ENCODE measurements at regions not wholly inside any gene's neighbourhood (a gene's known extent, or its start where the extent isn't known, plus 50 kb on each side); places are given as distances from the start of the nearest gene placed in this dataset.

- Histone ChIP-seq H2BK5ac (ENCODE audit: low read length) (no peak overlapping the region), H4K91ac (ENCODE audit: low read depth, low read length, poor library complexity) (no peak overlapping the region), H3K4me2 (ENCODE audit: insufficient read depth, low read length, poor library complexity, severe bottlenecking) (peak overlapping the region; percentile 76), H2BK15ac (ENCODE audit: low read length) (no peak overlapping the region), H3K4me3 (ENCODE audit: low read length in 2 of 2) (peak overlapping the region; percentile 31 to 74), H2BK120ac (ENCODE audit: low read depth, low read length) (no peak overlapping the region), H3K18ac (ENCODE audit: low read length) (peak overlapping the region; percentile 29), H3K27ac (replicated peaks; ENCODE audit: low read length) (no peak overlapping the region), H3K14ac (ENCODE audit: low read length) (no peak overlapping the region), H4K8ac (ENCODE audit: low read depth, low read length) (no peak overlapping the region), H2BK12ac (ENCODE audit: low read length) (no peak overlapping the region), H3K9ac (ENCODE audit: low read depth, low read length, poor library complexity) (no peak overlapping the region), H2AFZ (ENCODE audit: low read length) (peak overlapping the region; percentile 96), H3K4me1 (ENCODE audit: control insufficient read depth in 2 of 2, insufficient read depth in 1 of 2, low read depth in 1 of 2, low read length in 2 of 2) (peaks cover 0 to 4% of the 10 kb centered on the region in 2 donors), H3K23ac (ENCODE audit: low read depth, low read length, poor library complexity) (no peak overlapping the region), H3K36me3 (replicated peaks in 1 of 2; ENCODE audit: control insufficient read depth in 2 of 2, insufficient read depth in 2 of 2, low read length in 2 of 2) (no peaks in the 10 kb centered on the region), H3K9me3 (replicated peaks in 1 of 2; ENCODE audit: control insufficient read depth in 2 of 2, insufficient read depth in 1 of 2, low read depth in 1 of 2, low read length in 2 of 2) (no peaks in the 10 kb centered on the region), H2AK5ac (ENCODE audit: low read depth, low read length) (no peak overlapping the region), H3K27me3 (ENCODE audit: control insufficient read depth in 3 of 3, insufficient read depth in 3 of 3, low read depth in 1 of 3, low read length in 3 of 3) (peaks cover 0 to 7% (median 2%) of the 10 kb centered on the region in 3 experiments), H3K4ac (ENCODE audit: low read length) (no peak overlapping the region), H3K79me1 (ENCODE audit: low read depth, low read length) (no peaks in the 10 kb centered on the region)
- no CpG with 5 or more reads among the region's 25 CpGs for WGBS, 2 donors (ENCODE audit: extremely low coverage in 2 of 2, insufficient read length in 2 of 2, insufficient replicate concordance in 1 of 2)
- peak; percentile 60 for DNase-seq (ENCODE audit: low spot score)
These were observed 119.9 kb upstream of the TMEM45B start for GRCh38 chr11:129695571-129696308.

GRCh38 chr11:129696309-129696989 lies 119.2 kb upstream of the TMEM45B start:
- Histone ChIP-seq H2BK15ac (ENCODE audit: low read length) (no peak overlapping the region), H2BK120ac (ENCODE audit: low read depth, low read length) (no peak overlapping the region), H4K8ac (ENCODE audit: low read depth, low read length) (no peak overlapping the region), H3K14ac (ENCODE audit: low read length) (no peak overlapping the region), H3K4me3 (ENCODE audit: low read length in 2 of 2) (no peak overlapping the region), H2AFZ (ENCODE audit: low read length) (peak overlapping the region; percentile 96), H3K27me3 (ENCODE audit: control insufficient read depth in 3 of 3, insufficient read depth in 3 of 3, low read depth in 1 of 3, low read length in 3 of 3) (peaks cover 0 to 7% (median 2%) of the 10 kb centered on the region in 3 experiments), H3K23ac (ENCODE audit: low read depth, low read length, poor library complexity) (no peak overlapping the region), H2AK5ac (ENCODE audit: low read depth, low read length) (peak overlapping the region; percentile 9), H3K9me3 (replicated peaks in 1 of 2; ENCODE audit: control insufficient read depth in 2 of 2, insufficient read depth in 1 of 2, low read depth in 1 of 2, low read length in 2 of 2) (no peaks in the 10 kb centered on the region), H3K4me2 (ENCODE audit: insufficient read depth, low read length, poor library complexity, severe bottlenecking) (no peak overlapping the region), H3K4ac (ENCODE audit: low read length) (no peak overlapping the region), H2BK12ac (ENCODE audit: low read length) (no peak overlapping the region), H3K36me3 (replicated peaks in 1 of 2; ENCODE audit: control insufficient read depth in 2 of 2, insufficient read depth in 2 of 2, low read length in 2 of 2) (no peaks in the 10 kb centered on the region), H3K4me1 (ENCODE audit: control insufficient read depth in 2 of 2, insufficient read depth in 1 of 2, low read depth in 1 of 2, low read length in 2 of 2) (peaks cover 0 to 4% of the 10 kb centered on the region in 2 donors), H3K79me1 (ENCODE audit: low read depth, low read length) (no peaks in the 10 kb centered on the region), H4K91ac (ENCODE audit: low read depth, low read length, poor library complexity) (no peak overlapping the region), H3K9ac (ENCODE audit: low read depth, low read length, poor library complexity) (no peak overlapping the region), H2BK5ac (ENCODE audit: low read length) (no peak overlapping the region), H3K27ac (replicated peaks; ENCODE audit: low read length) (no peak overlapping the region), H3K18ac (ENCODE audit: low read length) (no peak overlapping the region)
- WGBS, 2 donors (ENCODE audit: extremely low coverage in 2 of 2, insufficient read length in 2 of 2, insufficient replicate concordance in 1 of 2), result no CpG with 5 or more reads among the region's 13 CpGs
- DNase-seq (ENCODE audit: low spot score), result no peak

- H2BK12ac ChIP-seq (ENCODE audit: low read length), result no peak overlapping the region
- DNase-seq (ENCODE audit: low spot score), result no peak
- WGBS, 2 donors (ENCODE audit: extremely low coverage in 2 of 2, insufficient read length in 2 of 2, insufficient replicate concordance in 1 of 2), result no CpG with 5 or more reads among the region's 1 CpG
These were observed 117.4 kb upstream of the TMEM45B start for GRCh38 chr11:129698212-129698611.

GRCh38 chr11:129699711-129700304 lies 115.8 kb upstream of the TMEM45B start:
- H3K36me3 ChIP-seq (replicated peaks in 1 of 2; ENCODE audit: control insufficient read depth in 2 of 2, insufficient read depth in 2 of 2, low read length in 2 of 2), result no peaks in the 10 kb centered on the region
- no peak overlapping the region for H2AK5ac ChIP-seq (ENCODE audit: low read depth, low read length)
- no peak overlapping the region for H3K4me3 ChIP-seq (ENCODE audit: low read length in 2 of 2)
- no peak overlapping the region for H3K14ac ChIP-seq (ENCODE audit: low read length)
- no peak overlapping the region for H3K23ac ChIP-seq (ENCODE audit: low read depth, low read length, poor library complexity)
- H3K27me3 ChIP-seq (ENCODE audit: control insufficient read depth in 3 of 3, insufficient read depth in 3 of 3, low read depth in 1 of 3, low read length in 3 of 3), result peaks cover 0 to 6% (median 2%) of the 10 kb centered on the region in 3 experiments
- H3K79me1 ChIP-seq (ENCODE audit: low read depth, low read length), result no peaks in the 10 kb centered on the region
- H3K4me2 ChIP-seq (ENCODE audit: insufficient read depth, low read length, poor library complexity, severe bottlenecking), result no peak overlapping the region
- no peak overlapping the region for H3K9ac ChIP-seq (ENCODE audit: low read depth, low read length, poor library complexity)
- no peak for DNase-seq (ENCODE audit: low spot score)
- no peak overlapping the region for H2BK15ac ChIP-seq (ENCODE audit: low read length)
- no peak overlapping the region for H3K27ac ChIP-seq (replicated peaks; ENCODE audit: low read length)
- H2BK12ac ChIP-seq (ENCODE audit: low read length), result no peak overlapping the region
- no peak overlapping the region for H4K91ac ChIP-seq (ENCODE audit: low read depth, low read length, poor library complexity)
- WGBS, 2 donors (ENCODE audit: extremely low coverage in 2 of 2, insufficient read length in 2 of 2, insufficient replicate concordance in 1 of 2), result no CpG with 5 or more reads among the region's 14 CpGs
- no peak overlapping the region for H2BK120ac ChIP-seq (ENCODE audit: low read depth, low read length)
- peaks cover 0 to 1% of the 10 kb centered on the region in 2 donors for H3K4me1 ChIP-seq (ENCODE audit: control insufficient read depth in 2 of 2, insufficient read depth in 1 of 2, low read depth in 1 of 2, low read length in 2 of 2)
- no peak overlapping the region for H3K4ac ChIP-seq (ENCODE audit: low read length)
- H3K9me3 ChIP-seq (replicated peaks in 1 of 2; ENCODE audit: control insufficient read depth in 2 of 2, insufficient read depth in 1 of 2, low read depth in 1 of 2, low read length in 2 of 2), result no peaks in the 10 kb centered on the region
- H4K8ac ChIP-seq (ENCODE audit: low read depth, low read length), result no peak overlapping the region
- H2AFZ ChIP-seq (ENCODE audit: low read length), result no peak overlapping the region
- no peak overlapping the region for H3K18ac ChIP-seq (ENCODE audit: low read length)
- H2BK5ac ChIP-seq (ENCODE audit: low read length), result no peak overlapping the region

More at GRCh38 chr11:129698212-129698611, 117.4 kb upstream of the TMEM45B start:
- Histone ChIP-seq H3K14ac (ENCODE audit: low read length) (no peak overlapping the region), H2AFZ (ENCODE audit: low read length) (no peak overlapping the region), H3K18ac (ENCODE audit: low read length) (no peak overlapping the region), H3K9me3 (replicated peaks in 1 of 2; ENCODE audit: control insufficient read depth in 2 of 2, insufficient read depth in 1 of 2, low read depth in 1 of 2, low read length in 2 of 2) (no peaks in the 10 kb centered on the region), H3K79me1 (ENCODE audit: low read depth, low read length) (no peaks in the 10 kb centered on the region), H2BK120ac (ENCODE audit: low read depth, low read length) (no peak overlapping the region), H3K4me1 (ENCODE audit: control insufficient read depth in 2 of 2, insufficient read depth in 1 of 2, low read depth in 1 of 2, low read length in 2 of 2) (peaks cover 0 to 1% of the 10 kb centered on the region in 2 donors), H3K23ac (ENCODE audit: low read depth, low read length, poor library complexity) (no peak overlapping the region), H3K9ac (ENCODE audit: low read depth, low read length, poor library complexity) (no peak overlapping the region), H3K27ac (replicated peaks; ENCODE audit: low read length) (no peak overlapping the region), H3K4me2 (ENCODE audit: insufficient read depth, low read length, poor library complexity, severe bottlenecking) (no peak overlapping the region), H3K36me3 (replicated peaks in 1 of 2; ENCODE audit: control insufficient read depth in 2 of 2, insufficient read depth in 2 of 2, low read length in 2 of 2) (no peaks in the 10 kb centered on the region), H2BK5ac (ENCODE audit: low read length) (no peak overlapping the region), H4K91ac (ENCODE audit: low read depth, low read length, poor library complexity) (no peak overlapping the region), H4K8ac (ENCODE audit: low read depth, low read length) (no peak overlapping the region), H3K4me3 (ENCODE audit: low read length in 2 of 2) (no peak overlapping the region), H2AK5ac (ENCODE audit: low read depth, low read length) (no peak overlapping the region), H3K27me3 (ENCODE audit: control insufficient read depth in 3 of 3, insufficient read depth in 3 of 3, low read depth in 1 of 3, low read length in 3 of 3) (peaks cover 0 to 7% (median 2%) of the 10 kb centered on the region in 3 experiments), H3K4ac (ENCODE audit: low read length) (no peak overlapping the region), H2BK15ac (ENCODE audit: low read length) (no peak overlapping the region)
